HG03175 (cell line): ENCODE measurements at regions not wholly inside any gene's neighbourhood (a gene's known extent, or its start where the extent isn't known, plus 50 kb on each side); places are given as distances from the start of the nearest gene placed in this dataset.
A peak's percentile ranks its signal among the peaks of the same experiment; 100 is the strongest.

Experiments used
- ATAC-seq: cut with Tn5 transposase; IDR thresholded peaks from one replicate; pipeline ENCODE4 v1.9.1; 2021; ENCODE audit warnings: mild to moderate bottlenecking, moderate library complexity; ENCODE audit not compliant: unreplicated experiment

DNA sequence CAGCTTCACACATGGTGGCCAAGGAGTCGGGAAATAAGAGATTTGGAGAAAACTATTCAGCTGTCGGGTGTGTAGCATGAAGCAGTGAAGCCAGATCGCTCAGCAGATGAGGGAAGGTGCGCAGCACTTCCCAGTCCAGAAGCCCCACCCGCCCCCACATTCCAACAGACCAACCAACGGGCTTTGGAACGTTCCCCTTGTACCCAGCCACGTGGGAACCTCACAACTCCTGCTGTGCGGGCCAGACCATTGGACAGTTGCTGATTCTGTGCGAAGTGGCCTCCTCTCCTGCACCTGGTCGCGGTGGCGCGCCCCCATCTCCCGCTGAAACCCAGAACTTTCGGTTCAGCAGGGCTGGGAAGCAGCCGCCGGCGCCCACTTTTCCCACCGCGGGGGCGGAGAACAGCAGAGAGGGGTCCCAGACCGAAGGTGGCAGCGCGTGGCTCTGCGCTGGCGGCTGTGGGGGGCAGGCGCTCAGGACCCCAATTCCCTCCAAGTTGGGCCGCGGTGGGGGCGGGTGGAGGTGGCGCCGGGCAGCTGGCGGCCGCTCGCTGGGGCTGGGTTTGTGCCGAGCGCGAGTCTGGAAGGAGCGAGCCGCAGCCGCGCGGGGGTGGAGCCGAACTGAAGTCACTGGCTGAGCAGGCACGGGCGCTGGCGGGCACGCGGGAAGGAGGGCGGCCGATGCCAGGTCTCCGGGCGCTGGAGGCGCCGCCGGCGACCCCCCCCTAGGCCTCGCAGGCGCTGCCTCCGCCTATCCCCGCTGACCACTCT, 1301.5 kb upstream of the SORCS1 start:
- no peak for ATAC-seq

DNA sequence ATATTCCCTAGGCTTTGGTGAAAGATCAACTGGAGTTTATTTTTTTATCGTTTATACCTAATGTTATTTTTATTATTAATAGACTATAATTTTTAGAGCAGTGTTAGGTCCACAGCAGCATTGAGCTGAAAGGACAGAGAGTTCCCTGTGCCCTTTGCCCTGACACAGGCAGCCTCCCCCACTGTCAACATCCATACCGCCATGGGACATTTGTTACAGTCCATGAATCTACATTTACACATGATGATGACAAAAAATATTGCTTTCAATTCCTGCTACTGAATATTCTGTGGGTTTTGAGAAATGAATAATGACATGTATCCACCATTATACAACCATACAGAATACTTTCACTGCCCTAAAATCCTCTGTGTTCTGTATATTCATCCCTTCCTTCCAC, 1297.5 kb upstream of the SORCS1 start:
- no peak for ATAC-seq

DNA sequence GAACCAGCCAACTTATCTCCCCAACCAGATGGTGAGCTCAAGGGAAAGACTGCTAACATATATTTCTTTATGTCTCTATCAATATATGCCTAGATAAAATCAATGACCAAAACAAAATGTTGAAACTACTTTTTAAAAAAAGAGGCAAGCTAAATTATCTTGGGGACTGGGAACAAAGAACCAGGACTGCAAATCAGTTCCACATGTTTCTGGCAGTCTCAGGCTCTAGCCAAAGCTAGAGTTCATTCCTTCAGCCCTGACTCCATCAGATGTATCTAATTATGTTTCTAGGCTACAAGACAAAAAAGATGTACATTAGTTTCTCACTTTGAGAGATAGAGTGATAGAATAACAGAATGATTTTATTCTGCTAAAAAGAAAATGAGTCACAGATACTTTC, 1290.3 kb upstream of the SORCS1 start:
- ATAC-seq = no peak

DNA sequence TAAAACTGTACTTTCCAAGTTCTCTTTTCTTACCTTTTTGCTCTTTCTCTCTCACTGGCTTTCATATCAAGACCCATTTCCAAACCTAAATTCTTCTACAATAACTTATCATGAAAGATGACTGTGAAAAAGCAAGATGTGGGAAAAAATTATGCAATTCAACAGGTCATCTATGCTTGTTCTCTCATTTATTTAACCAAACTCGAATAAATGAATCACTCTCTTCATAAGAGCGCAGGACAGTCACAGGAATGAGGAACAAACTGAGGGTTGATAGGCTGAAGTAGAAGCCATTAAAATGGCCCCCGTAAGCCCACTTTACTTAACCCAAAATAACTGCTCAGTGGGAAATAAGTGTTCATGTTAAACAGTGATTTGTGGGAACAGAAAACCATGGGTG, 1289.7 kb upstream of the SORCS1 start:
- ATAC-seq = no peak

DNA sequence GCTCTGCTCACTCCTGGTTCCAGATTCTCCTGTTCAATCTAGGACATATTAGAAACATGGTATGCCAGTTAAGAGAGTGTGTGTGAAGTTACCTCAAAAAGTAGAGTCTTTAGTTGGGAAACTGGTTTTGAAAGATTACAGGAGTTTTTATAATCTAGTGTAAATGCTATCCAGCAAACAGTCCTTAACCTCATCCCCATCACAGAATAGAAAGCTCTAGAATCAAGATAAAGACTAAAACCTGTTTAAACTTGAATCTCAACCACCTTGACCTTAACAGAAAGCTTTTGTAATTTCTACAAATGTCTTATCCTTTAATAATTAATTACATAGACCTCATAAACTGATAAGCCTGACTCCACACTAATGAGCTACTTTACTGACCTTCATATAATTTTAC, 1288.7 kb upstream of the SORCS1 start:
- no peak for ATAC-seq

DNA sequence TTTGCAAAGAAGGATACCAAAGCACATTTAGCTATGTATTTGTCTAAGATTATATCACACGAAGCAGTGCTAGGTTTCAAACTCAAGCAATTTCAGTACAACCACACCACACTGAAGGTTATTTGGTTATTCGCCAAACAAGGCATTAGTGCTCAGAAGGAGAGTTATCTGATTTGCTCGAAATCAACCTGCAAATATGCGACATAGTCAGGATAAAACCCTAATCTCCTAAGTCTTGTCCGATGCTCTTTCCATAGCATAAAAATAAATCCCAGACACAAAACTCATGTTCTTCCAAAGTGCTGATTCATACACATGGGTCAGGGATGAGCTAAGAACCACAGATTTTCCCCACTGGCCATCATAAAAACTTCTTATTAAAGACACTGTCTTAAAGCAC, 1288.0 kb upstream of the SORCS1 start:
- no peak for ATAC-seq

DNA sequence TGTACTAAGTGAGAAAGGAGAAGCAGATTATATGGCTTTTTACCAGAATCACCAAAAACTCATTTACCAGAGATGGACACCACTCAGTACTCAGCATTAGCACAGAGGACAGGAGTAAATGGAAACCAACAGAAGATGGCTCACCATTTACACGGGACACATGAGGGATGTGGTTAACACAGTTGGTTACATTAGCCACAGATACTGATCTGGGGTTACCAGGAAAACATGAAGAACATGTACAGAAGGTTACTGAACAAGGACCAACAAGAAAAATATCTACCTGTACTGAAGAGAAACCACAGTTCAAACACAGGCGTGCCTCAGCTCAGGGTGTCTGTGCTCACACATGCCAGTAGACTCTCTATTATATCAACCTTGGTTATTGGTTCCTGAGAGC, 1285.8 kb upstream of the SORCS1 start:
- no peak for ATAC-seq

DNA sequence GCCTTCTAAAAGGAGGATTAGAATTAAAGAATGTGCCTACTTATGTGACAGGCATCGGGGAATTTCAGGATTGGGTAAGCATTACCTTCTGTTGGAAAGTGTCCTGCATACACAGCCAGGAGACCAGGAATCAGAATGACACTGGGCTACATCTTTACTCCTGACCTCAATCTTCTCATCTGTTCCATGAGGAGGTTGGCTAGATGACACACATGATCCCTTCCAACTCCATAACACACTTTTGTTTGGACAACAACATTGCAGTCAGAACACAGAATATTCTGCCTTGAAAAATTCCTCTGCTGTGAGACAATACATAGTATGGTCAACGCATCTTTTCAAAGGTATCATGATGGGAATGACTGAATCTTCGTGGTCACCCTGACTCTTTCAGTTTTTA, 1281.2 kb upstream of the SORCS1 start:
- ATAC-seq = no peak

DNA sequence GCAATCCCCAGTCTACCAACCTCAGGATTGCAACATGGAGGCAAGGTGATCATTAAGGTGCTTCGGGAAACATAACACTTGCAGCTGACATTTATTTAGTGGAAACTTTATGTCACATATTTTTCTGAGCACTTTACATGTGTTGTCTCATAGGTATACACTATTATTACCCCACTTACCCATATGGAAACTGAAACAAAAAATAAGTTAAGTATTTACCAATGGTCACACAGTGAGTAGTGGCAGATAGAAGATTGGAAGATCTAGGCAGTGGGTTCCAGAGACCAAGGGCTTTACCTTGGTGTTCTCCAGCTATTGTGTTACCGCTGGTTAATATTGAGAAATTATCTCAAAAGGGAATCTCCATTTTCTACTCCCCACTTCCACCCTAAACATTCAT, 1279.1 kb upstream of the SORCS1 start:
- peak; percentile 86 for ATAC-seq

DNA sequence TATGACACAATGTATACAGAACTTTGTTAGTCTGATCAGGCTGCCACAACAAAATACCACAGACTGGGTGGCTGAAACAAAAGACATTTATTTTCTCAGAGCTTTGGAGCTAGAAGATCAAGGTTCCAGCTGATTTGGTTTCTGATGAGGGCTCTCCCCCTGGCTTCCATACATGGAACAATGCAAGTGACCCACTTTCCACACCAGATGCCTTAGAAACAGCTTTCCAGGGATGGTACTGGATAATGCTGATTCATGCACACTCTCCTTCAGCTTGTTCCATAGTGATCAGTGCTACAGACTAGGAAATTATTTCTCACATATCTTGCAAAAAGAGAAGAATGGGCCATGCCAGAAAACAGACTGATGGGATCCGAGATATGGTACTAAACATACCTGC, 1274.9 kb upstream of the SORCS1 start:
- no peak for ATAC-seq

DNA sequence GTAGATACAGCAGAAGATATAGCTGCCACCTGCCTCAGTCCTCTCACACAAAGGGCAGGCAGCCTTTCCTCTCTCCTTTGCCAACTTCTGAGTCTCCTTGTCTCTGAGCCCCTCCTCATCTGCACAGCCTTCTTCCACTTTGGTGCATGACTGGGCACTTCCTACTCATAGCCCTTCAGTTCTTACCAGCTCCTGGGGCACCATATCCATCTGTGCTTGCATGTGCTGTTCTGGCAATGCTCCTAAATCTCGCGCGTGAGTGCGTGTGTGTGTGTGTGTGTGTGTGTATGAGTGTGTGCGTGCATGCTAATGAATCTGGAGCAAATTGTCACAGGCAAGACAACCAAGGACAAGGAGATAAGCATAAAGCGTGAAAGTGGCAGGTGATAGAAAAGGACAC, 1271.6 kb upstream of the SORCS1 start:
- no peak for ATAC-seq

DNA sequence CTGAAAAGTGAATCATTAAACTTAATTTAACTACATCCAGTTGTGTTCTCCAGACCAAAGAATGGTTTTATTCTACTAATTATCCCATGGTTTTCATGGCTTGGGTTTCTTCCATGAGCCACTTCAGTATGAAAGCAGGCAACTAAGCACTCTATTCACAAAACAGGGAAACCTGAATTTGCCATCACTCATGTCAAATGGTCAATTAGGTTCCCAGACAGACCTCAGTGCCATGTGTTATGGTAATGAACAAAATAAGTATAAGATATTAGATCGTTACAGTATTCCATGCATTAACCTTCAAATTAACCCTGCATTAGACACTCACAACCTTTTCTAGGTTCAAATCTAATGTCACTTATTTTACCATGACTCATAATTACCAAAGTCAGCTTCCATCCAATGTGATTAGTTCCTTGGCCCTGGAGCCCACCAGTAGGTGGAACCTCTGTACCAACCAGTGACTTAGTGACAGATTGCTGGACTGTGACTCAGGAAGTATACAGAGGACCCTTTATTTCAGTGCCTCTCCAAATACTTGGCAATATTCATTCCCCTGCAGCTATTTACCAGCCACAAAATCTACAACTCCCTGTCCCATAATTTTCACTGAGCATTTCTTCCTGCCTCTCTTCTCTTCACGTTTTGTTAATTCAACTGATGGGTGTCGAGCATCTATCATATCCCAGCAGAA, 1270.2 kb upstream of the SORCS1 start:
- no peak for ATAC-seq

DNA sequence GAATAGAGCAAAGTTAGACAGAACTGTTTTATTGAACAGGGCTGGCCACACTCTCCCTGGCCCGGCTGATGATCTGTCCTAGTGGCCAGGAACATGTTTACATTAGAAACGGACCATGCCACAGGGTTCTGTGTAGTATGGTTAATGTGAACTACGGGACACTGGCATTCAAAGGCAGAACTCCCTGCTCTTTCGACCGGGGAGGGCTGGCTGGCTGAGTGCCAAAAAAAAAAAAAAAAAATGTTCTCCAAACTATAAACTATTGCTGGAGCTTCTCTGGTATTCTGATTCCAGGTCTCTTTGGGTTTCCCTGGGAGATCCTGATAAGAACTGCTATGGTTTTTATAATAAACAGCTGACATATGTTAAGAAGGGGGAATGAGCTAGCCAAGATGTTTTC, 1262.6 kb upstream of the SORCS1 start:
- no peak for ATAC-seq

DNA sequence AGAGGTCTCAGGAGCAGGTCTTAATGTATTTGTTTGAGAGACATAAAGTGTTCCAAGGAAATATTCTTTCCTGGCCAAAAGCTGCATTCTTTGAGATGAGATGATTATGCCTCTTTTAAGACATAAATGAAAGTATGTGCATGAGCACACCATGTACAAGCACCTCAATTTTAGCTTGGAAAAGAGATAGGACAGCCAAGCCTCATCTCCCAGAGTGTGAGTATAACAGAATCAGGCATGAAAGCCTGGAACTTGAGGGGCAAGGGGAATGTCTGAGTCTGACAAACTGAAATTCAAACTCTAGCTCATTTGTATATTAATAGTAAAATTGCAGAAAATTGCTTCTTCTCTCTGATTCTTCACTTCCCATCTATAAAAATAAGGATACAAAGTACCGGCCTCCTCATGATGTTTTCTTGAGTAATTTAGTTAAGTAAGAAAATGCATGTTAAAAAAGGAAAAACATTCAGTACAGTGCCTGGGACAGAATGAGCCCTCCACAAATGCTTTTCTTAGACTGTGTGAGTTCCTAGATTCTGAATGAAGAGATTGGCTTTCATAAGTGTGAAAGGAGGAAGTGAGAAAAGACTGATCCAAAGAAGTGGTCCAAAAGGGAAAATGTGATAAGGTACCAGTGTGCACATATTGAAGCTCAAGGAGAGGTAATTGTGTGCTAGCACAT, 1260.9 kb upstream of the SORCS1 start:
- ATAC-seq = no peak

DNA sequence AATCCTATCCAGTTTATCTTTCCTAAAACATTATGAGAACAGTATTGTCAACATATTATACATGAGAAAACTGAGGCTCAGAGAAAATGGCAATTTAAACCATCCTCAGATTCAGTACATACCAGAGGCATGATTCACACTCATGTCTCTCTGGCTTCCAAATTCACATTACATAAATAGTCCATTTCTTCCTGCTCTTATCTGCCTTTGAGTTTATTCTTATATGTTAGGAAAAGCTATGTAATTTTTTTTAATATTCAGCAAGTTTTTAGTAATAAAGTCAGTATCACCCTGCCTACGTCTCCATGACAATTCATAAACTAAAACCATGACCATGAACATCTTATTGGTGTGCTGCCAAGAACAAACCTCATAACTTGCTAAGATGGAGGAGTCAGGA, 1260.2 kb upstream of the SORCS1 start:
- no peak for ATAC-seq

DNA sequence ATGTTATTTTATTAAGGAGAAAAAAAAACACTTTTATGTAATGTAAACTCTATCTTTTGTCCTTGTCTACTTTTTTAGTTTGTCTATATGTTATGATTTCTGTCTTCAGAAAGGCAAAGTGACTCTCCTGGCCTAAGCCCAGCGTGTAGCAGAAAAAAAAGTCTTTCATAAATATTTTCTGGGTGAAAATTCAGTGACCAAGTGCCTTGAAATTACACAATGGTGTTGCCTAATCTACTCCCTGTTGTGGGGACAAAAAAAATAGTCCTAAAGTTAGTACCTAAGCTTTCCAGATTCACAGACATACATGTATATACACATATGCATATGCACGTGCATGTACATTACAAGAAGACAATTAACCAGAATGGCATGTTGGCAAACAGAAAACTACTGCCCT, 1257.8 kb upstream of the SORCS1 start:
- no peak for ATAC-seq

DNA sequence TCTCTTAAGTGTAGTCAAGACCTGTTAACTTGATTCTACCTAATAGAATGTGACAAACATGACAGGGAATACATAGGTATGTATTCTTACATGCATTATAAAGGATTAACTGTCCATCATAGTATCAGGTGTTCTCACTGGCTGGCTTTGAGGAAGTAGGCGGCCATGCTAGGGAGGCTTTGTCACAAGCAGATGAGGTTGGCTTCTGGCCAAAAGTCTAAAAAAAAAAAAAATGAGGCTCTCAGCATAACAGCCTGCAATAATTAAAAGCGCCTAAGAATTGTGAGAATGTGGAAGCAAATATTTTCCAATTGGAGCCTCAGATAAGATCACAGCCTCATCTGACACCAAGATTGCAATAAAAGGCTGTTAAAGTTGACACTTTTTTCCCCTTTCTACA, 1256.8 kb upstream of the SORCS1 start:
- no peak for ATAC-seq

DNA sequence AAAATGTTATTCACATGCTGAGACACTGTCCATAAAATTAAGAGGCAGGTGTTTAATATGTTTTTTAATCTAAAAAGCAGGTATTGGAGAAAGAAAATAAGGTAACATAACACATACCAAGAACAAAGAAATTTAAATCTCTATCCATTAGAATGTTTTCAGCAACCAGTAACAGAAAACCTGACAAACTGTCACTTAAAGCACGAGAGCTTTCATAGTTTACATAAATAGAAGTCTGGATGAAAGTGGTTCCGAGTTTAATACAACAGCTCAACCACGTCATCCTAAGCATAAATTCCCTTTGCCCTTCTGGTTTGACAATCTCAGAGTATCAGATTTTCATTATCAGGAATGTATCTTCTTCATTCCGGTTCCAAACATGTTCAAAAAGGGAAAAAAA, 1249.4 kb upstream of the SORCS1 start:
- no peak for ATAC-seq

DNA sequence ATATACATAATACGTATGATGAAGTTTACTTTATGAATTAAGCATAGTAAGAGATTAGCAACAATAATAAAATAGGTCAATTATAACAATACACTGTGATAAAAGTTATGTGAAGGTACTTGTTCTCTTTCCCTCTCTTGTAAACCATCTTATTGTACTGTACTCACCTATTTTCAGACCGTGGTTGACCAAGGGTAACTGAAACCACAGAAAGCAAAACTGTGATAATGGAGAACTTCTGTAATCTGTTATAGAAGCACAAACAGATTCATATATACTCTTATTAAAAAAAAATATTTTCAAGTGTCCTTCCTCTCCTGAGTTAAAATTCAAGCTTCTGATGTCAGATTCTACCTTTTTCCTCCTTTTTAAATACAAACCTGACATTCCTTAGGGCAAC, 1247.8 kb upstream of the SORCS1 start:
- no peak for ATAC-seq

DNA sequence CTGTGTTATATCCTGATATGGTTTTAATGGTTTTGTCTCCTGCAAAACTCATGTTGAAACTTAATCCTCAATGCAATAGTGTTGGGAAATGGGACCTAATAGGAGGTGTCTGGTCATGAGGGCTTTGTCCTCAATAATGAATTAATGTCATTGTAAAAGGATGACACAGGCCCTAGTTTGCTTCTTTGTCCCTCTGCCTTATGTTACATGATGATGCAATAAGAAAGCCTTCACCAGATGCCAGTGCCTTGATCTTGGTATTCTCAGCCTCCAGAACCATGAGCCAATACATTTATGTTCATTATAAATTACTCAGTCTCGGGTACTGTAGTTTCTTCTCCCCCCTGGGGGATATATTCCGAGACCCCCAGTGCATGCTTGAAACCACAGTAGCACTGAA, 1247.4 kb upstream of the SORCS1 start:
- no peak for ATAC-seq

DNA sequence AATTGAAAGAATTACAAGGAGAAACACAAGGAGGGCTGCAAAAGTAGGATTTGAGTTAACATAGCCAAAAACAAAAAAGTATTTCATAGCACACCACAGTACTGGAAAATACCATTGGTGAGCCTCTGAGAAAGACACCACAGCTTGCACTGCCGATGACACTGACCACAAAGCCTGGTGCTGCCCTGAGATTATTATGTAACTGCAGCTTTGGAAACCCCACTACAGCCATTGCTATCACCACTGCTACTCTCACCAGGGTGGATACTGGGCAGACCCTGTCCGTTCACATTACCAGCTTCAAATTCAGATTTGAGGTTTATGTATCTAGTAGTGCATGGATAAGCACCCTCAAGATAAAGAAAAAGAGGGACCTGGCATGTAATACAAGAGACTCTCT, 1246.7 kb upstream of the SORCS1 start:
- ATAC-seq = no peak

DNA sequence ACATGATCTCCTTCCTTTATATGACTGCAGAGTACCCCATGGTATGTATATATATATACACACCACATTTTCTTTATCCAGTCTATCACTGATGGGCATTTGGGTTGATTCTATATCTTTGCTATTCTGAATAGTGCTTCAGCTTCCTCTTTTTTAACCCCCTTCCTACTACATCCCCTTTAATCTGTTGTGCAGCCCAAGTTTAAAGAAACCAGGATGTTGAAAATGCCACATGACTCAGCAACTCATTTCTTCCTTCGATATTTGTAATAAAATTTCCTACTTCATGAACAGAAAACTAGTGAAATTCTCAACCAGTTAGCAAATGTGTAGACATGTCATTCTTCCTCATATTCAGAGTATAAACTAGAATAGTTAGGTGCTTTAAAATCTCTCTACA, 1245.7 kb upstream of the SORCS1 start:
- ATAC-seq = no peak
